Psoas muscle (tissue), 7 donors: ENCODE measurements at regions not wholly inside any gene's neighbourhood (a gene's known extent, or its start where the extent isn't known, plus 50 kb on each side); places are given as distances from the start of the nearest gene placed in this dataset.

Experiments used
- ATAC-seq, 4 donors: fragments of 200-7000 bp; cut with Tn5 transposase; one replicate each; pipeline ENCODE4 v1.9.1; 2020; ENCODE audit warnings: moderate library complexity in 3 of 4, mild to moderate bottlenecking in 2 of 4
- DNase-seq, 2 donors: peaks; one replicate each; pipeline ENCODE4 v3.0.0-alpha.2; 2020
- H3K27ac ChIP-seq: fragments of 200-600 bp; one replicate; pipeline ENCODE4 v1.8.0; 2022
- H3K27me3 ChIP-seq, 3 donors: fragments of 200-600 bp in 1 of 3; one replicate each; pipeline versions ENCODE4 v1.6.1 to v1.8.0; 2013 to 2022; ENCODE audit warnings: low read length in 2 of 3, mild to moderate bottlenecking in 2 of 3, moderate library complexity in 1 of 3; ENCODE audit not compliant: insufficient read depth in 3 of 3
- H3K36me3 ChIP-seq, 2 donors: fragments of 200-600 bp in 1 of 2; one replicate each; pipeline versions ENCODE4 v1.6.1 to v1.8.0; 2013 to 2022; ENCODE audit warnings: low read depth in 1 of 2, mild to moderate bottlenecking in 1 of 2, moderate library complexity in 1 of 2; ENCODE audit not compliant: insufficient read depth in 1 of 2
- H3K4me1 ChIP-seq: fragments of 200-600 bp; one replicate; pipeline ENCODE4 v1.8.0; 2022
- H3K4me3 ChIP-seq: fragments of 200-600 bp; one replicate; pipeline ENCODE4 v1.8.0; 2022; ENCODE audit warnings: mild to moderate bottlenecking
- H3K9me3 ChIP-seq: fragments of 200-600 bp; one replicate; pipeline ENCODE4 v1.8.0; 2022
- CTCF ChIP-seq: fragments of 200-600 bp; IDR thresholded peaks from one replicate; pipeline ENCODE4 v1.8.0; 2022; ENCODE audit warnings: antibody characterized with exemption
- WGBS, 3 donors: extraction: QIAGEN DNeasy Blood & Tissue Kit; methylation state at CpG; one replicate each; pipeline versions ENCODE4 v1.1.6 to v1.1.7; 2013; 5-methylcytosine and 5-hydroxymethylcytosine counted together
- intact Hi-C, 2 donors: fragments of 100-400 bp; cut with DNase I; formaldehyde crosslinking; loops; one replicate each; pipeline versions ENCODE4 v1.11.0 to v1.14.2; 2022
- donor health status: healthy with polysubstance abuse.
- donor health status: DM: no; HTN: no; CAD: no; lungs with moderate emphysema.
- donor health status: Bipolar disorder and iron deficiency.
- donor health status: healthy.
- donor health status: DM: yes; HTN: yes; CAD: no.
- donor health status: DM: no; HTN: no; CAD: no.
- donor health status: DM: yes; HTN: yes; CAD: no.

- intact Hi-C loops = no loop called here
- Histone ChIP-seq H3K27ac (no peak overlapping the region), H3K9me3 (no peaks in the 10 kb centered on the region), H3K36me3 (no peaks in the 10 kb centered on the region), H3K27me3 (no peaks in the 10 kb centered on the region), H3K4me1 (no peaks in the 10 kb centered on the region), H3K4me3 (no peak overlapping the region)
- ATAC-seq = no peak
- TF ChIP-seq CTCF = no peak
- DNase-seq = no peak
Measured at GRCh38 chr13:104473936-104474335, 1407.7 kb upstream of the SLC10A2 start.

- intact Hi-C loops = no loop called here
- DNase-seq (no peak), ATAC-seq (no peak)
- TF ChIP-seq CTCF = no peak
- no peaks in the 10 kb centered on the region for H3K27me3 ChIP-seq
- no peaks in the 10 kb centered on the region for H3K4me1 ChIP-seq
- no peaks in the 10 kb centered on the region for H3K9me3 ChIP-seq
- no peak overlapping the region for H3K27ac ChIP-seq
- no peak overlapping the region for H3K4me3 ChIP-seq
- no peaks in the 10 kb centered on the region for H3K36me3 ChIP-seq
Measured at GRCh38 chr13:104466016-104466415, 1399.8 kb upstream of the SLC10A2 start.

- WGBS, 3 donors = 66 to 76% (median 75%) methylated on average over 4 of the region's 4 CpGs
- TF ChIP-seq CTCF = no peak
Measured at GRCh38 chr13:104461049-104461448, 1394.8 kb upstream of the SLC10A2 start.

GRCh38 chr13:104460554-104460953, 1394.3 kb upstream of the SLC10A2 start:
- no peak overlapping the region for H3K27ac ChIP-seq
- intact Hi-C loops = no loop called here
- H3K4me1 ChIP-seq = no peaks in the 10 kb centered on the region
- no peaks in the 10 kb centered on the region for H3K9me3 ChIP-seq
- H3K27me3 ChIP-seq = no peaks in the 10 kb centered on the region
- TF ChIP-seq CTCF = no peak
- 45 to 66% (median 53%) methylated on average over 2 of the region's 2 CpGs for WGBS, 3 donors
- no peaks in the 10 kb centered on the region for H3K36me3 ChIP-seq
- ATAC-seq (no peak), DNase-seq (no peak)
- no peak overlapping the region for H3K4me3 ChIP-seq

More at GRCh38 chr13:104461049-104461448, 1394.8 kb upstream of the SLC10A2 start:
- Histone ChIP-seq H3K36me3 (no peaks in the 10 kb centered on the region), H3K27me3 (no peaks in the 10 kb centered on the region), H3K4me1 (no peaks in the 10 kb centered on the region), H3K9me3 (no peaks in the 10 kb centered on the region), H3K4me3 (no peak overlapping the region), H3K27ac (no peak overlapping the region)
- ATAC-seq = no peak
- intact Hi-C loops = no loop called here
- DNase-seq = no peak

GRCh38 chr13:104450006-104450405, 1383.8 kb upstream of the SLC10A2 start:
- intact Hi-C loops = no loop called here
- WGBS, 3 donors = 74 to 78% (median 74%) methylated on average over 2 of the region's 2 CpGs
- H3K4me3 ChIP-seq = no peak overlapping the region
- H3K36me3 ChIP-seq = no peaks in the 10 kb centered on the region
- no peaks in the 10 kb centered on the region for H3K27me3 ChIP-seq
- no peaks in the 10 kb centered on the region for H3K9me3 ChIP-seq
- ATAC-seq (no peak), DNase-seq (no peak)
- no peak for TF ChIP-seq CTCF
- H3K4me1 ChIP-seq = no peaks in the 10 kb centered on the region
- no peak overlapping the region for H3K27ac ChIP-seq
